ENCODE measurements at regions not wholly inside any gene's neighbourhood (a gene's known extent, or its start where the extent isn't known, plus 50 kb on each side); places are given as distances from the start of the nearest gene placed in this dataset.

DNA sequence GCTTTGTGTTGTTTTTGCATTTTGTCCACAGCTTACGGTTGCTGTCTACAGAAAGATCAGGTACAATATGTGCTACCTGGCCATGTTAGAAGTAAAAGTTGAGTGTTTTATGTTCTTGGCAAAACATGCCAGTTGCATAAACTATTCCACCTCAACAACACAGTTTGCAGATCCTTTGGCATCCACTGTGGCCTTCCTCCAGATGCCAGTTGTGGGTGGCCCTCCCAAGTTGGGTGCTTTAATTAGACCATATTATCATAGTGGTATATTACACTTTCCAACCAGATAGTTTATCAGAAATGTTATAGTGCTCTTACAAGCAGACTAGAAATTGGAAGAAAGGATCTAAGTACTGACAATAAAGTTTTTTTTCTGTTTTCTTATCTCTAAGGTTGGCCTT, 386.9 kb upstream of the KCNN2 start:
- no peak overlapping the region for H3K4me2 ChIP-seq (ENCODE audit: low read length)
- H4K20me1 ChIP-seq (ENCODE audit: insufficient read depth, low read length), result no peaks in the 10 kb centered on the region
- H3K9me2 ChIP-seq (ENCODE audit: low read depth, low read length), result no peaks in the 10 kb centered on the region
- no peak overlapping the region for H3K4me3 ChIP-seq (ENCODE audit: low read depth, low read length, poor library complexity, severe bottlenecking)
- H3K9ac ChIP-seq (ENCODE audit: low read length), result no peak overlapping the region
- no peaks in the 10 kb centered on the region for H3K79me2 ChIP-seq (ENCODE audit: insufficient read depth, low read length)
- no peaks in the 10 kb centered on the region for H3K4me1 ChIP-seq (ENCODE audit: insufficient read depth, low read length, severe bottlenecking)
- H3K27ac ChIP-seq (ENCODE audit: low read depth, low read length, poor library complexity, severe bottlenecking), result no peak overlapping the region
- no peaks in the 10 kb centered on the region for H3F3A ChIP-seq (ENCODE audit: insufficient read depth, low read length)
- H3K27me3 ChIP-seq (ENCODE audit: insufficient read depth, low read length), result no peaks in the 10 kb centered on the region
- no peaks in the 10 kb centered on the region for H3K36me3 ChIP-seq (ENCODE audit: insufficient read depth, low read length)
- no peak overlapping the region for H2AFZ ChIP-seq (ENCODE audit: low read length)
- no peaks in the 10 kb centered on the region for H3K9me3 ChIP-seq (ENCODE audit: low read length)
- no peak for TF ChIP-seq EZH2 (IDR thresholded peaks at IDR 0.05; ENCODE audit: borderline replicate concordance, low read length)
- TF ChIP-seq, protein P1, sequence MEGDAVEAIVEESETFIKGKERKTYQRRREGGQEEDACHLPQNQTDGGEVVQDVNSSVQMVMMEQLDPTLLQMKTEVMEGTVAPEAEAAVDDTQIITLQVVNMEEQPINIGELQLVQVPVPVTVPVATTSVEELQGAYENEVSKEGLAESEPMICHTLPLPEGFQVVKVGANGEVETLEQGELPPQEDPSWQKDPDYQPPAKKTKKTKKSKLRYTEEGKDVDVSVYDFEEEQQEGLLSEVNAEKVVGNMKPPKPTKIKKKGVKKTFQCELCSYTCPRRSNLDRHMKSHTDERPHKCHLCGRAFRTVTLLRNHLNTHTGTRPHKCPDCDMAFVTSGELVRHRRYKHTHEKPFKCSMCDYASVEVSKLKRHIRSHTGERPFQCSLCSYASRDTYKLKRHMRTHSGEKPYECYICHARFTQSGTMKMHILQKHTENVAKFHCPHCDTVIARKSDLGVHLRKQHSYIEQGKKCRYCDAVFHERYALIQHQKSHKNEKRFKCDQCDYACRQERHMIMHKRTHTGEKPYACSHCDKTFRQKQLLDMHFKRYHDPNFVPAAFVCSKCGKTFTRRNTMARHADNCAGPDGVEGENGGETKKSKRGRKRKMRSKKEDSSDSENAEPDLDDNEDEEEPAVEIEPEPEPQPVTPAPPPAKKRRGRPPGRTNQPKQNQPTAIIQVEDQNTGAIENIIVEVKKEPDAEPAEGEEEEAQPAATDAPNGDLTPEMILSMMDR (IDR thresholded peaks at IDR 0.05; ENCODE audit: low read length), result no peak

DNA sequence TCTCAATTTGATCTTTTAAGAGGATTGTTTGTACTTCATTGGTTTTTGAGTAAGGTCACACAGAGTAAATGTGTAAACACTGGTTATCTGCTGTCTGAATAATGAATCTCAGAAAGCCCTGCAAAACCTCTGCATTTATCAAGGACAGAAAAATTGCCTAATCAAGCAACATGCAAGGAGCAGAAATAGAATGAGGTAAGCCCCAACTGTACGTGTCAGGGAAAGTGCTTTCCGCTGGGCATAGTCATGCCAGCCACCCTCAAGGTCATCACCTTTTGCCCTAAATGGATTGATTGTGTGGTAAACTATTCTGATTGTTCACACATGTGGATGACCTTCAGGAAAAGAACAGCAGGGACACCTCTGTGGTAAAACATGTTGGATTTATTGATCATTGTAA, 376.9 kb upstream of the KCNN2 start:
- H3K9ac ChIP-seq (ENCODE audit: low read length), result no peak overlapping the region
- no peaks in the 10 kb centered on the region for H3K9me2 ChIP-seq (ENCODE audit: low read depth, low read length)
- H3K36me3 ChIP-seq (ENCODE audit: insufficient read depth, low read length), result no peaks in the 10 kb centered on the region
- H3K4me1 ChIP-seq (ENCODE audit: insufficient read depth, low read length, severe bottlenecking), result no peaks in the 10 kb centered on the region
- no peak overlapping the region for H2AFZ ChIP-seq (ENCODE audit: low read length)
- H3K4me3 ChIP-seq (ENCODE audit: low read depth, low read length, poor library complexity, severe bottlenecking), result no peak overlapping the region
- no peak overlapping the region for H3K4me2 ChIP-seq (ENCODE audit: low read length)
- no peaks in the 10 kb centered on the region for H3F3A ChIP-seq (ENCODE audit: insufficient read depth, low read length)
- H3K27me3 ChIP-seq (ENCODE audit: insufficient read depth, low read length), result no peaks in the 10 kb centered on the region
- H3K79me2 ChIP-seq (ENCODE audit: insufficient read depth, low read length), result no peaks in the 10 kb centered on the region
- H3K9me3 ChIP-seq (ENCODE audit: low read length), result no peaks in the 10 kb centered on the region
- no peak overlapping the region for H3K27ac ChIP-seq (ENCODE audit: low read depth, low read length, poor library complexity, severe bottlenecking)
- H4K20me1 ChIP-seq (ENCODE audit: insufficient read depth, low read length), result no peaks in the 10 kb centered on the region
- no peak for TF ChIP-seq EZH2 (IDR thresholded peaks at IDR 0.05; ENCODE audit: borderline replicate concordance, low read length)
- TF ChIP-seq, protein P1 (IDR thresholded peaks at IDR 0.05; ENCODE audit: low read length), result no peak

DNA sequence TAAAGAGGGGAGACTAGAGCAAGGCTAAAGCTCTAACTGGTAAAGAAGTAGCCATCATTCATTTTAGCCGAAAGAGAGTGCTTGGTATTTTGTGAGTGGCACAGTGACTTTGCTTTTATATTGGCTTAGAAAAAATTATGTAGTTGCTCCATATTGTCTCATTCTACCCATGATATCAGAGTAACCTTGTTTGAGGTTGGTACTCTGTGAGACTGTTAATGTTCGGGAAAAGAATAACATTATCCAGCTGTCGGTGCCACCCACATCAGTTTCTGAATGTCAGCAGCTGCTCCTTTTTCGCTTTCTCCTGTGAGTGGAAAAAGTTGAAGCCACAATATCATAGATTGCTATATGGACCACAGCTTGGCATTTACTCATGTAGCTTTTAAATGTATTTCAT, 376.4 kb upstream of the KCNN2 start:
- Histone ChIP-seq H3K79me2 (ENCODE audit: insufficient read depth, low read length) (no peaks in the 10 kb centered on the region), H4K20me1 (ENCODE audit: insufficient read depth, low read length) (no peaks in the 10 kb centered on the region), H3K4me2 (ENCODE audit: low read length) (no peak overlapping the region), H3K36me3 (ENCODE audit: insufficient read depth, low read length) (no peaks in the 10 kb centered on the region), H3K4me3 (ENCODE audit: low read depth, low read length, poor library complexity, severe bottlenecking) (no peak overlapping the region), H3K27ac (ENCODE audit: low read depth, low read length, poor library complexity, severe bottlenecking) (no peak overlapping the region), H3K27me3 (ENCODE audit: insufficient read depth, low read length) (no peaks in the 10 kb centered on the region), H3K9me2 (ENCODE audit: low read depth, low read length) (no peaks in the 10 kb centered on the region), H2AFZ (ENCODE audit: low read length) (no peak overlapping the region), H3F3A (ENCODE audit: insufficient read depth, low read length) (no peaks in the 10 kb centered on the region), H3K9me3 (ENCODE audit: low read length) (no peaks in the 10 kb centered on the region), H3K9ac (ENCODE audit: low read length) (no peak overlapping the region), H3K4me1 (ENCODE audit: insufficient read depth, low read length, severe bottlenecking) (no peaks in the 10 kb centered on the region)
- no peak for TF ChIP-seq EZH2 (IDR thresholded peaks at IDR 0.05; ENCODE audit: borderline replicate concordance, low read length)
- TF ChIP-seq, protein P1 (IDR thresholded peaks at IDR 0.05; ENCODE audit: low read length), result no peak
